ENCODE measurements at regions not wholly inside any gene's neighbourhood (a gene's known extent, or its start where the extent isn't known, plus 50 kb on each side); places are given as distances from the start of the nearest gene placed in this dataset.

GRCh38 chr6:167710363-167710920, 116.3 kb upstream of the AFDN start:
- DNase-seq: no peak

GRCh38 chr6:167711211-167711610, 115.5 kb upstream of the AFDN start:
- no peak for DNase-seq

GRCh38 chr6:167711768-167712730, 114.7 kb upstream of the AFDN start:
- DNase-seq: no peak

GRCh38 chr6:167712731-167713475, 113.8 kb upstream of the AFDN start:
- DNase-seq: no peak

- DNase-seq: no peak
These were observed 112.6 kb upstream of the AFDN start for GRCh38 chr6:167714152-167714551.

DNA sequence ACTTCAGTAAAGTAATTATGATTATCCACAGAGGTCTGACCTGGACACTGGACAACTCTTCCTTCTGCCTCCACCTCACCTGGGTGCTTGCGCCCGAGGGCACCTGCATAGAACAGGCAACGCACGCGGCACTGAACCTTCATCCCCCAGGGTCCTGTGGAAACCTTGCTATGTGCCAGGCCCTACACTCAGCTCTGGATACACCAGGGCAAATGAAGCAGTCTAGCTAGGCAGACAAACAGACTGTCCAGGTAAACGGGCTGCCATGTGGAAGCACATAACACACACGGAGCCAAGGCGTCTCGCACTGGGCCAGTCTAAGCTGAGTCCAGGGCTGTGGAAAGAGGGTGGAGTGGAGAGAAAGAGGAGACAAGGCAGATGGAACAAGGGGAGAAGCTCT, 109.3 kb upstream of the AFDN start:
- no peak for DNase-seq

- DNase-seq: no peak
These were observed 108.8 kb upstream of the AFDN start for GRCh38 chr6:167717867-167718266.

GRCh38 chr6:167719920-167720319, 106.8 kb upstream of the AFDN start:
- DNase-seq: no peak

DNA sequence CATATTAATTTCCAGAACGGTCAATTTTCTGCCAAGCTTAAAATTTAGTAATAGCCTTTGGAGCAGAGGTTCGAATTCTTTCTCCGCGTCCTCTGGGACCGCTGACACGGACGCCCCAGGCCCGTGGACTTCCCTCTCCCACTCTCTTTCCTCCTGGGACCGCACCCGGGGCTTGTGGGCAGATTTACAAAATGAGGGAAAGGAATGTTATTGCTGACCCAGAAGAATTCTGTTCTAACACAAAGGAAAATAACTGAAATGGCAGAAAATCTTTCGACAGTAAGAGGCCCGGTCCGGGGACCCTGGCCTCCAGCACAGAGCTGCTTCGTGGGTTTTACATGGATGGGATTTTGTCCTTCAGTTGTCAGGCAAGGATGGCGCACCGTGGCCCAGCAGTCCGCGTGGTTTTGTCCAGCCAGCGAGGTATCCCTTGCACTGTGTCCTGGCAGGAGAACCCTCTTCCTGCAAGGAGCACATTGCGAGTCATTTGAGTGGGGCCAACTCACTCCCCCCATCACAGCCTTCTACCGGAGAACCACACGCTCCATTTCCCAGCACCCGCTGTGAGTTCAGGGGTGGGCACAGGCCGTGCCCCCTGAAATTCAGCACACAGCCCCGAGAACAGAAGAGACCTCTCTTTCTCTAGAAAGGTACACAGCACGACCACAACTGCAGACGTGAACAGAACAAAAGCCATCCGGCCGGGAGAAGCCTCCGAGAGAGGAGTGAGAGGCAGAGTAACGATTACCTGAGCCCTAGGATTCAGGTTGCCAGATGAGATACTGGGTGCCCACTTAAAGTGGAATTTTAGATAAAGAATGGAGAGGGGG, 106.0 kb upstream of the AFDN start:
- DNase-seq: no peak

GRCh38 chr6:167721291-167721690, 105.4 kb upstream of the AFDN start:
- no peak for DNase-seq

DNA sequence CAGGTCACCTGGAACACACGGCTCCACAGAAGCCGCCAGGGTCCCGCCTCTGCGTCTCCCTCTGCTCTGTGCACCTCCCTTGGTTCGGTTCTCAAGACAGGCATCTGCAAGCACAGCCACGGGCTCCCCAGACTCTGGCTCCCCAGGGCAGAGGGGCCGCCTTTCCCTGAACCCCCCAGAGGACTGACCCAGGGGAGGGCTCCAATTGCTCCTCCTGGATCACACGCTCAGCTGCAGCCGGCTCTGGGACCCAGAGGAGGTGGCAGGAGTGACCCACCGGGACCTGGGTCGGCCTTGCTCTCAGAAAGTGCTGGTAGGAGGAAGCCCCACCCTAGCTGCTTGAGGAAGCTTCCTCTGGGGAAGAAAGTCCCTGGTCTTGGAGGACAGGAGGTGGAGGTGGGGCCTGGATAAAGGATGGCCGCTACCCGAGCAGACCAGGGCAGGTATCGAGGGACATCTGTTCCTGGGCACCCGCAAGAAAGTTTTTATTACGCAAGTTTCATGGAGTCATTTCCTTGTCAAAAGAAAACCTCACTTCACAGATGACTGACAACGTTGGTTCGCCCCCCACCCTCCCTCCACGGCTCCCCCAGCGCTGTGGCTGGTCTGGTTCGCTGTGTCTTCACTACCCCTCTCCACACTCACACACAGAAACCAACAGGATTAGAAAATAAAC, 103.9 kb upstream of the AFDN start:
- no peak for DNase-seq

- DNase-seq: no peak
These were observed 100.6 kb upstream of the AFDN start for GRCh38 chr6:167726043-167726621.

GRCh38 chr6:167730441-167730840, 96.3 kb upstream of the AFDN start:
- DNase-seq: no peak

DNA sequence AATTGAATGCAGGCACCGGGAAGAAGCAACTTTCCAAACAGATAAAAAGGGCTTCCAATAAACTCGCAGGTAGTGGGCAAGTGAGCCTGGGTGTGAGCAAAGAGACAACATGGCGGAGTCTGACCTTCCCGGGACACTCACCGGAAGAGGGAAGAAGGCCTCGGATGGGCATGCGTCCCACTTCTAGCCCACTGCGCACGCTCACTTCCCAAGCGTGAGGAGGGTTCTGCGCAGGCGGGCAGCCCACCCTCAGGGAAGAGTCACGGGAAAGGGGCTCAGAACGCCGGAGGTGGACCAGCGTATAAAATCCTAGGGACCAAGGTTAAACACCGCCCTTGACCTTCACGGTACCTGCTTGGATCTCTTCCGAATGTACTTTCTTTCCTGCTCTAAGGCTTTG, 95.5 kb upstream of the AFDN start:
- DNase-seq: no peak

DNA sequence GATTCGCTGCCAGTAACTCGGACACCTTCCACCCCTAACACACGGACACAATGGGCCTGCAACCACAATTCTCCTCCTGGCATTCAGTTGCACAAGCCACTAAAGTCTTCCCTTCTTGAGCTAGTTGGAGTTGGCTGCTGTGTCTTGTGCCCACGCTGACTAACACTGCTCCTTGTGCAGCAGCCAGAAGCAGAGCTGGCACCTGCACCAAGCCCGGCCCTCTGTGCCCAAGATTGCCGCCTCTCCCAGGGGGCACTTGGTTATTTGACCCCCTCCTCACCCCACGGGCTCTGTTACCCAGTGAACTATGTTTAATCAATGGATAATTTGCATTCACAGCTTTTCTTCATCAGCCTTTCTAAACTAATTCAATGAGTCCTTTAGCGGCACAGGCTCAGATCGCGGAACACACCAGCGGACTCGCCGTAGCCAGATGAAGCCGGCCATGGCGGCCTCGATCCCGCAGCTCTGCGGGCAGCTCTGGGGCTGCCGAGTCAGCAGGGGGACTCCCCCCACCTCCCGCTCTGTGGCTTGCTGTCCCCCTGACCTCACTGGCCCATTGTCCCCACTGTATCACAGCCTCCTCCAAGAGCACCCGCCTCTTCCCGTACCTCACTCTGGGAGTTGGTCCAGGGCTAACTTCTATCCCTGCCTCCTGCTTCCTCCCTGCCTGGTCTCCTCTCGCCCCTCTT, 94.8 kb upstream of the AFDN start:
- no peak for DNase-seq

GRCh38 chr6:167733740-167734661, 92.7 kb upstream of the AFDN start:
- peak; percentile 64 for DNase-seq

DNA sequence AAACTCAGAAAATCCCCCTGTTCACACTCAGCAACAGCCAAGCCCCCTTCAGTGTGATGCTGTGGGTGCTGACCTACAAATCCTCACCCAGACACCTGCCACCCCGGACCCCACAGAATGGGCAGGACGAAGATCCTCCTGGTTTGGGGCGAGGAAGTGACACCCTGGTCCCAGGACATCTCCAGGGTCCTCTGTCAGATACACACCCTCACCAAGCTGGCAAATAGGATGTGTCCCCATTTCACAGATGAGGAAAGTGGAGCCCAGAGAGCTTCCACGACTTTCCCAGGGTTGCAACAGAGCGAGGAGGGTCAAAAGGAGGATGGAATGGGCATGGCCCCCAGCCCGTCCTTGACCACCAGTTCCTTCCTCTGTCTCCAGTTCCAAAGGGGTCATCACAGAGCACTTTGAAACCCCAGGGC, 92.0 kb upstream of the AFDN start:
- DNase-seq: no peak

- no peak for DNase-seq
These were observed 91.4 kb upstream of the AFDN start for GRCh38 chr6:167735084-167735950.

GRCh38 chr6:167735951-167736288, 90.8 kb upstream of the AFDN start:
- DNase-seq: no peak
